Nucleus accumbens (tissue), 56 donors: ENCODE measurements at regions not wholly inside any gene's neighbourhood (a gene's known extent, or its start where the extent isn't known, plus 50 kb on each side); places are given as distances from the start of the nearest gene placed in this dataset.
A peak's percentile ranks its signal among the peaks of the same experiment; 100 is the strongest.

Experiments used
- DNase-seq, 56 donors: peaks; one replicate each; lab custom pipeline; 2025; lab: John Stamatoyannopoulos, UW

- peak in 1 of 56 donors; percentile 1 for DNase-seq
Measured at GRCh38 chr5:86765778-86766502, 148.2 kb downstream of the COX7C start.

- peak in 1 of 56 donors; percentile 10 for DNase-seq
Measured at GRCh38 chr5:86768699-86769202, 151.0 kb downstream of the COX7C start.

- DNase-seq: no peak
Measured at GRCh38 chr5:86780018-86780417, 162.3 kb downstream of the COX7C start.

GRCh38 chr5:86786955-86787354, 169.2 kb downstream of the COX7C start:
- DNase-seq: no peak

GRCh38 chr5:86795659-86796058, 177.9 kb downstream of the COX7C start:
- DNase-seq: no peak

- no peak for DNase-seq
Measured at GRCh38 chr5:86797677-86798076, 179.9 kb downstream of the COX7C start.

- no peak for DNase-seq
Measured at GRCh38 chr5:86806206-86806605, 188.5 kb downstream of the COX7C start.

GRCh38 chr5:86807046-86808031, 189.6 kb downstream of the COX7C start:
- DNase-seq: no peak

- no peak for DNase-seq
Measured at GRCh38 chr5:86814315-86814714, 196.6 kb downstream of the COX7C start.

GRCh38 chr5:86814907-86815306, 197.2 kb downstream of the COX7C start:
- no peak for DNase-seq

- peak in 8 of 56 donors; percentile 0 to 11 (median 2) for DNase-seq
Measured at GRCh38 chr5:86824637-86825036, 206.9 kb downstream of the COX7C start.

GRCh38 chr5:86831128-86831527, 213.4 kb downstream of the COX7C start:
- DNase-seq: no peak

- no peak for DNase-seq
Measured at GRCh38 chr5:86833868-86834267, 216.1 kb downstream of the COX7C start.

GRCh38 chr5:86837610-86838009, 219.9 kb downstream of the COX7C start:
- no peak for DNase-seq

- DNase-seq: no peak
Measured at GRCh38 chr5:86838083-86838482, 220.3 kb downstream of the COX7C start.

- no peak for DNase-seq
Measured at GRCh38 chr5:86841000-86841644, 223.4 kb downstream of the COX7C start.

GRCh38 chr5:86858442-86858841, 240.7 kb downstream of the COX7C start:
- DNase-seq: no peak

GRCh38 chr5:86861512-86861911, 243.8 kb downstream of the COX7C start:
- peak in 21 of 56 donors; percentile 1 to 35 (median 11) for DNase-seq

- no peak for DNase-seq
Measured at GRCh38 chr5:86862093-86862492, 244.4 kb downstream of the COX7C start.

- no peak for DNase-seq
Measured at GRCh38 chr5:86864051-86864450, 246.3 kb downstream of the COX7C start.
